ENCODE measurements at regions not wholly inside any gene's neighbourhood (a gene's known extent, or its start where the extent isn't known, plus 50 kb on each side); places are given as distances from the start of the nearest gene placed in this dataset.
A peak's percentile ranks its signal among the peaks of the same experiment; 100 is the strongest.
"Not testable (repeated sequence)": the region's sequence is repeated elsewhere in the genome, so short reads cannot be mapped to it uniquely, and the experiment has no call there.

DNA sequence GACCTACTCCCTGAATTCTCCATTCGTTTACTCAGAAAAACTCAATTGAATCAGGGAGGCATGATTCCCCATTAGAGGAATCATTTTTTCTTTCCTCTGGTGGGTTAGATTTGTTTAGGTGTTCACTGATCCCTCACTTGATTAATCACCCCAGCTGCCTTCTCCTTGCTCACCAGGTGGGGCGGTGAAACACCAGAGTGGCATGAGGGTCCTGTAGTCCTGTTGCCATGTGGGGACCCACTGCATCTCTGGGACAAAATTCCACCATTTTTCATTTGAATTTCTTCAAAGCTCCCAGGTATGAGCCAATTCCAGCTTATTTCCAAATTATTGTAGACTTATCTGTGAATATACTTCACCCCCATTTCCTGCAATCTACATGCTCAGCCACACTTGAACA lies 462.7 kb upstream of the ZNF507 start:
- no peak for DNase-seq (ENCODE audit: insufficient read length, low spot score)
- TF ChIP-seq CTCF (IDR thresholded peaks at IDR 0.05; ENCODE audit: insufficient read depth, missing control alignments), result no peak
- FAIRE-seq, result no peak

DNA sequence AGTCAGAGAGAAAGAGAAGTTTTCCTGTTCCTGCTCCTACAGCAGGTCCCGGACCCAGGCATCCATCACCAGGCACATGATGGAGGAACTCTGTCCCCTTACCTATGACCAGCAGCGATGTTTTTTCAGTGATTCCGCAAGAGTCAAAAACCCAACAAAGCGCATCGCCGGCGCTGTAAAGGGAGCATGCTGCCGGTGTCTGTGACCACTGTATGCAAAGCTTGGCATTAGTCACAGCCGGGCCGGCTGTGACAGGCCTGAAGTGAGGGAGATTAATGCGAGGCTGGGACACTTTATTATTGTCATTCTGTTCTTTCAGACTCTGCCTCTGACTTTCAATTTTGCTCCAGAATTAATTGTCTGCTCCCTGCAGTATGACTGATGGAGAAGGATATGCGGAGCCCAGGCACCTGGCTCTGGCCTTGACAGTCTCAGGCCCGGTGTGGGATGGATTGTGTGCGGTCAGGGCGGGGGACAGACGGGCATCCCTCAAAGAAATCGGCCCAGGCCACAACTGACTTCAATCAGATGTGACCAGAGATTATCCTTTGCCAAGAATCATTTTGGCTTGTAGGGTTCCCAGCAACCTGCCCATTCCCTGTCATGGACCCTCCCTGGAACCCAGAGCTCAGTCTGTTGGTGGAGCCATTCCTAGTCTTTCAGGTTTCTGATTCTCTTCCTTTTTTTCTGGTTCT lies 462.0 kb upstream of the ZNF507 start:
- FAIRE-seq, result no peak

GRCh38 chr19:31885280-31885853 lies 460.0 kb upstream of the ZNF507 start:
- no peak for FAIRE-seq
- peak; percentile 32 for DNase-seq (ENCODE audit: insufficient read length, low spot score)
- no peak for TF ChIP-seq CTCF (IDR thresholded peaks at IDR 0.05; ENCODE audit: insufficient read depth, missing control alignments)

More for the DNA sequence above, 462.0 kb upstream of the ZNF507 start:
- no peak for TF ChIP-seq CTCF (IDR thresholded peaks at IDR 0.05; ENCODE audit: insufficient read depth, missing control alignments)
- DNase-seq (ENCODE audit: insufficient read length, low spot score), result no peak

GRCh38 chr19:31890230-31890629 lies 455.2 kb upstream of the ZNF507 start:
- FAIRE-seq (no peak), DNase-seq (ENCODE audit: insufficient read length, low spot score) (no peak)
- TF ChIP-seq CTCF (IDR thresholded peaks at IDR 0.05; ENCODE audit: insufficient read depth, missing control alignments), result no peak

- DNase-seq (ENCODE audit: insufficient read length, low spot score), result no peak
- no peak for TF ChIP-seq CTCF (IDR thresholded peaks at IDR 0.05; ENCODE audit: insufficient read depth, missing control alignments)
- FAIRE-seq, result no peak
Measured at GRCh38 chr19:31892060-31892459, 453.4 kb upstream of the ZNF507 start.

DNA sequence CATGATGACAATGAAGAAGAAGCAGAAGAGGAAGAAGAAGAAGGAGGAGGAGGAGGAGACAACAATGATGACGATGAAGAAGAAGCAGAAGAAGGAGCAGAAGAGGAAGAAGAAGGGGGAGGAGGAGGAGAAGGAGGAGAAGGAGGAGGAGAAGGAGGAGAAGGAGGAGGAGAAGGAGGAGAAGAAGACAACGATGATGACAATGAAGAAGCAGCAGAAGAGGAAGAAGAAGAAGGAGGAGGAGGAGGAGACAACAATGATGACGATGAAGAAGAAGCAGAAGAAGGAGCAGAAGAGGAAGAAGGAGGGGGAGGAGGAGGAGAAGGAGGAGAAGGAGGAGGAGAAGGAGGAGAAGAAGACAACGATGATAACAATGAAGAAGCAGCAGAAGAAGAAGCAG lies 451.9 kb upstream of the ZNF507 start:
- FAIRE-seq; DNase-seq (ENCODE audit: insufficient read length, low spot score): not testable (repeated sequence)

- DNase-seq (ENCODE audit: insufficient read length, low spot score), result no peak
- FAIRE-seq, result no peak
- TF ChIP-seq CTCF (IDR thresholded peaks at IDR 0.05; ENCODE audit: insufficient read depth, missing control alignments), result no peak
Measured at GRCh38 chr19:31894451-31894850, 451.0 kb upstream of the ZNF507 start.
